ENCODE measurements at regions not wholly inside any gene's neighbourhood (a gene's known extent, or its start where the extent isn't known, plus 50 kb on each side); places are given as distances from the start of the nearest gene placed in this dataset.

DNA sequence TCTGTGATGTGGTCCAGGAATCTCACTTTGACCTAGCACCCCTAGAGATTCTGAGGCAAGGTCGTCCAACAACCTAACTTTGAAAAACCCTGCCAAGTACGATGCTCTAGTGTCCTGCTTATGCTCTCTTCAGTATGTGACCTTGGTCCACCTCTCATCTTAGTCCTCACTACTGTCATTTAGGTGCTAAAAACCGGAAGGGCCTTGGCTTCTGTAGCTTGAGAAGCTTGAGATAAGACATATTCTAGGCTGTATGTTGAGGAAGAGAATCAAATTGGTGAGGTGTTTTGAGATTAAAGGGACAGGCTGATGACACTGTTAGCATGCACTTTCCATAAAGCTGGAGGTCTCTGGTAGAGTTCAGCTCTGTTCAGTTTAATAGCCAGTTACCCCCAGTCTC lies 57.0 kb upstream of the MTPN start:
- BruUV-seq (replicated peaks) = no TSS peak
- dilution Hi-C loops (cut with HindIII; ENCODE audit: low sequenced_read_pairs, unreplicated experiment) = no loop called here

More for the DNA sequence above, 57.0 kb upstream of the MTPN start:
- H3K23ac ChIP-seq (ENCODE audit: low read depth, low read length) = no peak overlapping the region
- no peak overlapping the region for H3K4me3 ChIP-seq (ENCODE audit: insufficient read depth, low read depth, low read length)
- no peak overlapping the region for H3K18ac ChIP-seq (ENCODE audit: low read depth, low read length)
- H3K36me3 ChIP-seq (ENCODE audit: control insufficient read depth, insufficient read depth, low read length) = no peaks in the 10 kb centered on the region
- no peak overlapping the region for H3K4me2 ChIP-seq (ENCODE audit: low read depth, low read length)
- no peak overlapping the region for H2BK120ac ChIP-seq (ENCODE audit: low read depth, low read length)
- no peak overlapping the region for H2BK15ac ChIP-seq (ENCODE audit: low read depth, low read length)
- no peak overlapping the region for H3K56ac ChIP-seq (ENCODE audit: extremely low read depth, insufficient read depth, low read length)
- no peak overlapping the region for H2AK9ac ChIP-seq (replicated peaks; ENCODE audit: low read depth, low read length, poor library complexity)
- no peak for ATAC-seq (ENCODE audit: low read depth)
- H3K27ac ChIP-seq (ENCODE audit: insufficient read depth, low read length) = no peak overlapping the region
- no peaks in the 10 kb centered on the region for H3K79me1 ChIP-seq (ENCODE audit: low read depth in 1 of 2, low read length in 2 of 2)
- no peak overlapping the region for H3K9ac ChIP-seq (ENCODE audit: low read depth, low read length)
- ChIA-PET CTCF (no interaction called here), POLR2A (ENCODE audit: unreplicated experiment) (no interaction called here)
- WGBS, 2 experiments (ENCODE audit: extremely low coverage in 2 of 2, insufficient read length in 1 of 2) = 20% methylated on average over 1 of the region's 3 CpGs; no CpG with 5 or more reads in 1 of the 2 experiments
- no peaks in the 10 kb centered on the region for H3K9me1 ChIP-seq (ENCODE audit: insufficient read depth, low read length)
- DNase-seq = no peak
- H3K4ac ChIP-seq (ENCODE audit: low read depth, low read length) = no peak overlapping the region
- H2AFZ ChIP-seq (replicated peaks; ENCODE audit: low read length, poor library complexity) = no peak overlapping the region
- no peak overlapping the region for H2AK5ac ChIP-seq (ENCODE audit: low read depth, low read length)
- TF ChIP-seq MXI1 (IDR thresholded peaks at IDR 0.05; ENCODE audit: borderline replicate concordance, low read depth, low read length) = no peak
- TF ChIP-seq CEBPB (IDR thresholded peaks at IDR 0.05; ENCODE audit: low read depth, low read length) = no peak
- no peak for TF ChIP-seq RAD21 (IDR thresholded peaks at IDR 0.05; ENCODE audit: low read length)
- no peak for TF ChIP-seq RCOR1 (IDR thresholded peaks at IDR 0.05; ENCODE audit: insufficient replicate concordance, low read length)
- TF ChIP-seq BHLHE40 (IDR thresholded peaks at IDR 0.05; ENCODE audit: low read depth, low read length) = no peak
- no peak for TF ChIP-seq FOS (IDR thresholded peaks at IDR 0.05; ENCODE audit: low read depth, low read length)
- TF ChIP-seq, protein P1, sequence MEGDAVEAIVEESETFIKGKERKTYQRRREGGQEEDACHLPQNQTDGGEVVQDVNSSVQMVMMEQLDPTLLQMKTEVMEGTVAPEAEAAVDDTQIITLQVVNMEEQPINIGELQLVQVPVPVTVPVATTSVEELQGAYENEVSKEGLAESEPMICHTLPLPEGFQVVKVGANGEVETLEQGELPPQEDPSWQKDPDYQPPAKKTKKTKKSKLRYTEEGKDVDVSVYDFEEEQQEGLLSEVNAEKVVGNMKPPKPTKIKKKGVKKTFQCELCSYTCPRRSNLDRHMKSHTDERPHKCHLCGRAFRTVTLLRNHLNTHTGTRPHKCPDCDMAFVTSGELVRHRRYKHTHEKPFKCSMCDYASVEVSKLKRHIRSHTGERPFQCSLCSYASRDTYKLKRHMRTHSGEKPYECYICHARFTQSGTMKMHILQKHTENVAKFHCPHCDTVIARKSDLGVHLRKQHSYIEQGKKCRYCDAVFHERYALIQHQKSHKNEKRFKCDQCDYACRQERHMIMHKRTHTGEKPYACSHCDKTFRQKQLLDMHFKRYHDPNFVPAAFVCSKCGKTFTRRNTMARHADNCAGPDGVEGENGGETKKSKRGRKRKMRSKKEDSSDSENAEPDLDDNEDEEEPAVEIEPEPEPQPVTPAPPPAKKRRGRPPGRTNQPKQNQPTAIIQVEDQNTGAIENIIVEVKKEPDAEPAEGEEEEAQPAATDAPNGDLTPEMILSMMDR (conservative IDR thresholded peaks at IDR 0.05; ENCODE audit: low read depth, low read length) = no peak
- TF ChIP-seq NFE2L2 (IDR thresholded peaks at IDR 0.05; ENCODE audit: low read depth, low read length) = no peak
- no peak for TF ChIP-seq RFX5 (IDR thresholded peaks at IDR 0.05; ENCODE audit: low read depth, low read length)
- no peak for TF ChIP-seq MAZ (IDR thresholded peaks at IDR 0.05; ENCODE audit: borderline replicate concordance, low read depth, low read length)
- no peak overlapping the region for H2BK20ac ChIP-seq (ENCODE audit: low read depth, low read length)
- H3K27me3 ChIP-seq (ENCODE audit: control insufficient read depth, insufficient read depth, low read length) = peaks cover 2% of the 10 kb centered on the region; the same call in 1 of the 2 replicates
- no peak overlapping the region for H2BK5ac ChIP-seq (ENCODE audit: low read depth, low read length, poor library complexity, severe bottlenecking)
- no peaks in the 10 kb centered on the region for H3K9me3 ChIP-seq (ENCODE audit: control insufficient read depth, insufficient read depth, low read length)
- no peak overlapping the region for H4K5ac ChIP-seq (ENCODE audit: low read depth, low read length)
- H4K20me1 ChIP-seq (ENCODE audit: insufficient read depth, low read length) = no peaks in the 10 kb centered on the region
- no peak overlapping the region for H3K14ac ChIP-seq (replicated peaks; ENCODE audit: low read depth, low read length)
- H4K91ac ChIP-seq (ENCODE audit: insufficient read depth, low read depth, low read length) = no peak overlapping the region
- in situ Hi-C loops (cut with MboI; ENCODE audit: low sequenced_read_pairs) = no loop called here
- no peaks in the 10 kb centered on the region for H3K4me1 ChIP-seq (ENCODE audit: control insufficient read depth, insufficient read depth, low read length)
- intact Hi-C loops (cut with micrococcal nuclease) = no loop called here
- no peak overlapping the region for H4K8ac ChIP-seq (ENCODE audit: low read depth in 2 of 2, low read length in 2 of 2)
